Activated CD4-positive, alpha-beta T cell treated with anti-CD3 and anti-CD28 coated beads, Interleukin-2, amount 10 ng/mL, durations not matched to agents 24 days and 14 days (primary cell): ENCODE measurements at regions not wholly inside any gene's neighbourhood (a gene's known extent, or its start where the extent isn't known, plus 50 kb on each side); places are given as distances from the start of the nearest gene placed in this dataset.
A peak's percentile ranks its signal among the peaks of the same experiment; 100 is the strongest.

Experiments
- DNase-seq: peaks from one replicate; pipeline ENCODE4 v3.0.0; 2022
- H3K27ac Mint-ChIP-seq: one replicate; pipeline ENCODE4 v1.8.0; 2022; ENCODE audit warnings: mild to moderate bottlenecking, mixed read lengths
- H3K27me3 Mint-ChIP-seq: one replicate; pipeline ENCODE4 v1.8.0; 2022; ENCODE audit warnings: mixed read lengths
- H3K36me3 Mint-ChIP-seq: one replicate; pipeline ENCODE4 v1.8.0; 2022; ENCODE audit warnings: low read depth, mild to moderate bottlenecking, mixed read lengths
- H3K4me1 Mint-ChIP-seq: one replicate; pipeline ENCODE4 v1.8.0; 2021; ENCODE audit warnings: mixed read lengths
- H3K4me3 Mint-ChIP-seq: one replicate; pipeline ENCODE4 v1.8.0; 2022; ENCODE audit warnings: mild to moderate bottlenecking, moderate library complexity, mixed read lengths
- H3K9me3 Mint-ChIP-seq: one replicate; pipeline ENCODE4 v1.8.0; 2021; ENCODE audit warnings: mixed read lengths
- intact Hi-C: fragments of 100-400 bp; cut with micrococcal nuclease; formaldehyde crosslinking; loops from one replicate; pipeline ENCODE4 v1.15.1; 2023

GRCh38 chr1:58283388-58284224, 262.9 kb downstream of the OMA1 start:
- Mint-ChIP-seq H3K4me3 (no peak overlapping the region), H3K4me1 (no peaks in the 10 kb centered on the region), H3K27ac (no peak overlapping the region), H3K36me3 (no peaks in the 10 kb centered on the region), H3K27me3 (peaks cover 2% of the 10 kb centered on the region), H3K9me3 (no peaks in the 10 kb centered on the region)
- DNase-seq: no peak
- intact Hi-C loops: no loop called here

- intact Hi-C loops: no loop called here
- Mint-ChIP-seq H3K27me3 (no peaks in the 10 kb centered on the region), H3K9me3 (no peaks in the 10 kb centered on the region), H3K36me3 (no peaks in the 10 kb centered on the region), H3K4me3 (no peak overlapping the region), H3K4me1 (no peaks in the 10 kb centered on the region), H3K27ac (no peak overlapping the region)
- no peak for DNase-seq
Measured at GRCh38 chr1:58282623-58283387, 263.7 kb downstream of the OMA1 start.

- DNase-seq: no peak
- H3K27me3 Mint-ChIP-seq: no peaks in the 10 kb centered on the region
- intact Hi-C loops: no loop called here
- H3K9me3 Mint-ChIP-seq: no peaks in the 10 kb centered on the region
- no peak overlapping the region for H3K27ac Mint-ChIP-seq
- H3K4me3 Mint-ChIP-seq: no peak overlapping the region
- no peaks in the 10 kb centered on the region for H3K4me1 Mint-ChIP-seq
- no peaks in the 10 kb centered on the region for H3K36me3 Mint-ChIP-seq
Measured at GRCh38 chr1:58266242-58266641, 280.3 kb downstream of the OMA1 start.

- Mint-ChIP-seq H3K4me3 (no peak overlapping the region), H3K36me3 (no peaks in the 10 kb centered on the region), H3K27me3 (no peaks in the 10 kb centered on the region), H3K9me3 (no peaks in the 10 kb centered on the region), H3K27ac (no peak overlapping the region), H3K4me1 (no peaks in the 10 kb centered on the region)
- DNase-seq: no peak
- intact Hi-C loops: no loop called here
Measured at GRCh38 chr1:58264462-58264861, 282.1 kb downstream of the OMA1 start.

GRCh38 chr1:58262702-58263101, 283.8 kb downstream of the OMA1 start:
- H3K27ac Mint-ChIP-seq: no peak overlapping the region
- H3K4me3 Mint-ChIP-seq: no peak overlapping the region
- intact Hi-C loops: no loop called here
- DNase-seq: no peak
- no peaks in the 10 kb centered on the region for H3K9me3 Mint-ChIP-seq
- H3K36me3 Mint-ChIP-seq: no peaks in the 10 kb centered on the region
- H3K27me3 Mint-ChIP-seq: no peaks in the 10 kb centered on the region
- H3K4me1 Mint-ChIP-seq: no peaks in the 10 kb centered on the region

GRCh38 chr1:58258082-58258481, 288.4 kb downstream of the OMA1 start:
- Mint-ChIP-seq H3K36me3 (no peaks in the 10 kb centered on the region), H3K4me1 (no peaks in the 10 kb centered on the region), H3K27me3 (no peaks in the 10 kb centered on the region), H3K4me3 (no peak overlapping the region), H3K27ac (no peak overlapping the region), H3K9me3 (no peaks in the 10 kb centered on the region)
- DNase-seq: no peak
- intact Hi-C loops: no loop called here

GRCh38 chr1:58257003-58257402, 289.5 kb downstream of the OMA1 start:
- peak; percentile 19 for DNase-seq
- Mint-ChIP-seq H3K27me3 (no peaks in the 10 kb centered on the region), H3K4me1 (no peaks in the 10 kb centered on the region), H3K4me3 (no peak overlapping the region), H3K9me3 (no peaks in the 10 kb centered on the region), H3K27ac (no peak overlapping the region), H3K36me3 (no peaks in the 10 kb centered on the region)
- intact Hi-C loops: no loop called here

GRCh38 chr1:58256546-58256945, 290.0 kb downstream of the OMA1 start:
- H3K27ac Mint-ChIP-seq: no peak overlapping the region
- H3K36me3 Mint-ChIP-seq: no peaks in the 10 kb centered on the region
- no peaks in the 10 kb centered on the region for H3K4me1 Mint-ChIP-seq
- no peaks in the 10 kb centered on the region for H3K9me3 Mint-ChIP-seq
- intact Hi-C loops: no loop called here
- no peak for DNase-seq
- H3K4me3 Mint-ChIP-seq: no peak overlapping the region
- peaks cover 1% of the 10 kb centered on the region for H3K27me3 Mint-ChIP-seq

GRCh38 chr1:58256041-58256440, 290.5 kb downstream of the OMA1 start:
- Mint-ChIP-seq H3K4me3 (no peak overlapping the region), H3K9me3 (no peaks in the 10 kb centered on the region), H3K4me1 (no peaks in the 10 kb centered on the region), H3K27ac (no peak overlapping the region), H3K27me3 (peaks cover 6% of the 10 kb centered on the region), H3K36me3 (no peaks in the 10 kb centered on the region)
- intact Hi-C loops: no loop called here
- DNase-seq: peak; percentile 32

- Mint-ChIP-seq H3K27me3 (peaks cover 15% of the 10 kb centered on the region), H3K4me1 (no peaks in the 10 kb centered on the region), H3K4me3 (no peak overlapping the region), H3K27ac (no peak overlapping the region), H3K36me3 (no peaks in the 10 kb centered on the region), H3K9me3 (no peaks in the 10 kb centered on the region)
- intact Hi-C loops: no loop called here
- DNase-seq: no peak
Measured at GRCh38 chr1:58255192-58255591, 291.3 kb downstream of the OMA1 start.

GRCh38 chr1:58251430-58252073, 295.0 kb downstream of the OMA1 start:
- no peaks in the 10 kb centered on the region for H3K9me3 Mint-ChIP-seq
- no peaks in the 10 kb centered on the region for H3K36me3 Mint-ChIP-seq
- H3K4me3 Mint-ChIP-seq: no peak overlapping the region
- H3K4me1 Mint-ChIP-seq: no peaks in the 10 kb centered on the region
- H3K27ac Mint-ChIP-seq: no peak overlapping the region
- H3K27me3 Mint-ChIP-seq: peaks cover 37% of the 10 kb centered on the region
- intact Hi-C loops: no loop called here
- no peak for DNase-seq

GRCh38 chr1:58250587-58250948, 296.0 kb downstream of the OMA1 start:
- intact Hi-C loops: no loop called here

GRCh38 chr1:58249737-58250586, 296.6 kb downstream of the OMA1 start:
- DNase-seq: no peak
- Mint-ChIP-seq H3K27me3 (peaks cover 40% of the 10 kb centered on the region), H3K4me3 (no peak overlapping the region), H3K27ac (no peak overlapping the region), H3K36me3 (no peaks in the 10 kb centered on the region), H3K9me3 (no peaks in the 10 kb centered on the region), H3K4me1 (no peaks in the 10 kb centered on the region)
- intact Hi-C loops: no loop called here

More at GRCh38 chr1:58250587-58250948, 296.0 kb downstream of the OMA1 start:
- no peak for DNase-seq
- Mint-ChIP-seq H3K9me3 (no peaks in the 10 kb centered on the region), H3K4me3 (no peak overlapping the region), H3K27ac (no peak overlapping the region), H3K36me3 (no peaks in the 10 kb centered on the region), H3K27me3 (peaks cover 40% of the 10 kb centered on the region), H3K4me1 (no peaks in the 10 kb centered on the region)
